ENCODE measurements at regions not wholly inside any gene's neighbourhood (a gene's known extent, or its start where the extent isn't known, plus 50 kb on each side); places are given as distances from the start of the nearest gene placed in this dataset.
"Not testable (repeated sequence)": the region's sequence is repeated elsewhere in the genome, so short reads cannot be mapped to it uniquely, and the experiment has no call there.

GRCh38 chr7:142500366-142500765 is 242.5 kb upstream of the PRSS58 start:
- Mint-ChIP-seq H3K27ac (peak overlapping the region; percentile 87 to 95), H3K4me1 (peaks cover 32% of the 10 kb centered on the region), H3K27me3 (no peaks in the 10 kb centered on the region), H3K4me3 (peak overlapping the region; percentile 57 to 69), H3K9me3 (no peaks in the 10 kb centered on the region)
- peak; percentile 44 for ATAC-seq
- no peak for DNase-seq

GRCh38 chr7:142499635-142500034 is 241.8 kb upstream of the PRSS58 start:
- H3K4me1 Mint-ChIP-seq, result peaks cover 38% of the 10 kb centered on the region
- no peaks in the 10 kb centered on the region for H3K27me3 Mint-ChIP-seq
- ATAC-seq (peak; percentile 61), DNase-seq (no peak)
- H3K9me3 Mint-ChIP-seq, result no peaks in the 10 kb centered on the region
- H3K4me3 Mint-ChIP-seq, result peak overlapping the region; percentile 57 to 69
- peak overlapping the region; percentile 74 to 77 for H3K27ac Mint-ChIP-seq

GRCh38 chr7:142498364-142498763 is 240.5 kb upstream of the PRSS58 start:
- Mint-ChIP-seq H3K27me3 (no peaks in the 10 kb centered on the region), H3K27ac (peak overlapping the region in 1 of 2 donors; percentile 58), H3K4me3 (no peak overlapping the region), H3K9me3 (no peaks in the 10 kb centered on the region), H3K4me1 (peaks cover 38% of the 10 kb centered on the region)
- no peak for DNase-seq
- no peak for ATAC-seq

- DNase-seq (no peak), ATAC-seq (peak; percentile 50)
- H3K9me3 Mint-ChIP-seq, result no peaks in the 10 kb centered on the region
- H3K4me1 Mint-ChIP-seq, result peaks cover 52% of the 10 kb centered on the region
- peak overlapping the region; percentile 13 to 55 for H3K4me3 Mint-ChIP-seq
- peak overlapping the region; percentile 29 to 86 for H3K27ac Mint-ChIP-seq
- H3K27me3 Mint-ChIP-seq, result no peaks in the 10 kb centered on the region
These were observed 238.7 kb upstream of the PRSS58 start for GRCh38 chr7:142496545-142496991.

GRCh38 chr7:142495879-142496278 is 238.0 kb upstream of the PRSS58 start:
- not testable (repeated sequence) for DNase-seq, H3K27me3 Mint-ChIP-seq, H3K9me3 Mint-ChIP-seq
- Mint-ChIP-seq H3K4me3 (peak overlapping the region in 1 of 2 donors; percentile 53), H3K4me1 (peaks cover 54% of the 10 kb centered on the region), H3K27ac (peak overlapping the region in 1 of 2 donors; percentile 80)
- ATAC-seq, result peak; percentile 46

- peak overlapping the region in 1 of 2 donors; percentile 80 for H3K27ac Mint-ChIP-seq
- not testable (repeated sequence) for DNase-seq, ATAC-seq
These were observed 237.4 kb upstream of the PRSS58 start for GRCh38 chr7:142495301-142495700.

GRCh38 chr7:142494021-142494420 is 236.2 kb upstream of the PRSS58 start:
- ATAC-seq (no peak), DNase-seq (no peak)
- H3K27ac Mint-ChIP-seq, result no peak overlapping the region
- H3K4me1 Mint-ChIP-seq, result peaks cover 37% of the 10 kb centered on the region
- H3K4me3 Mint-ChIP-seq, result no peak overlapping the region
- no peaks in the 10 kb centered on the region for H3K27me3 Mint-ChIP-seq
- no peaks in the 10 kb centered on the region for H3K9me3 Mint-ChIP-seq

More at GRCh38 chr7:142495301-142495700, 237.4 kb upstream of the PRSS58 start:
- not testable (repeated sequence) for H3K27me3 Mint-ChIP-seq, H3K9me3 Mint-ChIP-seq
- Mint-ChIP-seq H3K4me3 (peak overlapping the region in 1 of 2 donors; percentile 53), H3K4me1 (peaks cover 49% of the 10 kb centered on the region)

- no peak for DNase-seq
- peaks cover 26% of the 10 kb centered on the region for H3K4me1 Mint-ChIP-seq
These were observed 231.0 kb upstream of the PRSS58 start for GRCh38 chr7:142488842-142489241.

GRCh38 chr7:142488036-142488633 is 230.3 kb upstream of the PRSS58 start:
- ATAC-seq, result no peak
- H3K27ac Mint-ChIP-seq, result peak overlapping the region in 1 of 2 donors; percentile 7
- DNase-seq, result no peak
- H3K9me3 Mint-ChIP-seq, result no peaks in the 10 kb centered on the region
- no peaks in the 10 kb centered on the region for H3K27me3 Mint-ChIP-seq
- H3K4me1 Mint-ChIP-seq, result peaks cover 30% of the 10 kb centered on the region
- peak overlapping the region; percentile 10 to 28 for H3K4me3 Mint-ChIP-seq

More at GRCh38 chr7:142488842-142489241, 231.0 kb upstream of the PRSS58 start:
- Mint-ChIP-seq H3K4me3 (peak overlapping the region in 1 of 2 donors; percentile 10), H3K27me3 (no peaks in the 10 kb centered on the region), H3K27ac (peak overlapping the region; percentile 15 to 35), H3K9me3 (no peaks in the 10 kb centered on the region)
- no peak for ATAC-seq

GRCh38 chr7:142487565-142487964 is 229.7 kb upstream of the PRSS58 start:
- not testable (repeated sequence) for H3K4me3 Mint-ChIP-seq, ATAC-seq, H3K27me3 Mint-ChIP-seq, H3K9me3 Mint-ChIP-seq, DNase-seq, H3K27ac Mint-ChIP-seq
- peaks cover 32% of the 10 kb centered on the region for H3K4me1 Mint-ChIP-seq

GRCh38 chr7:142487124-142487523 is 229.3 kb upstream of the PRSS58 start:
- Mint-ChIP-seq H3K4me1 (peaks cover 32% of the 10 kb centered on the region), H3K9me3 (no peaks in the 10 kb centered on the region), H3K27ac (no peak overlapping the region), H3K4me3 (no peak overlapping the region), H3K27me3 (no peaks in the 10 kb centered on the region)
- DNase-seq (no peak), ATAC-seq (no peak)

GRCh38 chr7:142485617-142486226 is 227.9 kb upstream of the PRSS58 start:
- DNase-seq (peak in 1 of 2 donors; percentile 34), ATAC-seq (peak; percentile 56)
- H3K4me1 Mint-ChIP-seq, result peaks cover 36% of the 10 kb centered on the region
- H3K9me3 Mint-ChIP-seq, result no peaks in the 10 kb centered on the region
- H3K27me3 Mint-ChIP-seq, result no peaks in the 10 kb centered on the region
- H3K27ac Mint-ChIP-seq, result peak overlapping the region in 1 of 2 donors; percentile 30
- H3K4me3 Mint-ChIP-seq, result no peak overlapping the region

GRCh38 chr7:142483659-142484317 is 225.9 kb upstream of the PRSS58 start:
- no peak for ATAC-seq
- H3K27me3 Mint-ChIP-seq, result no peaks in the 10 kb centered on the region
- H3K4me1 Mint-ChIP-seq, result peaks cover 38% of the 10 kb centered on the region
- DNase-seq, result no peak
- H3K27ac Mint-ChIP-seq, result no peak overlapping the region
- no peaks in the 10 kb centered on the region for H3K9me3 Mint-ChIP-seq
- H3K4me3 Mint-ChIP-seq, result no peak overlapping the region

- Mint-ChIP-seq H3K9me3 (no peaks in the 10 kb centered on the region), H3K27ac (peak overlapping the region; percentile 28 to 91), H3K27me3 (no peaks in the 10 kb centered on the region), H3K4me3 (peak overlapping the region; percentile 52 to 59), H3K4me1 (peaks cover 45% of the 10 kb centered on the region)
- ATAC-seq (peak; percentile 87), DNase-seq (peak; percentile 52 to 65)
These were observed 225.2 kb upstream of the PRSS58 start for GRCh38 chr7:142482891-142483658.

GRCh38 chr7:142481548-142481947 is 223.7 kb upstream of the PRSS58 start:
- ATAC-seq (no peak), DNase-seq (no peak)
- H3K27me3 Mint-ChIP-seq, result no peaks in the 10 kb centered on the region
- H3K9me3 Mint-ChIP-seq, result no peaks in the 10 kb centered on the region
- H3K4me1 Mint-ChIP-seq, result peaks cover 59% of the 10 kb centered on the region
- H3K4me3 Mint-ChIP-seq, result no peak overlapping the region
- H3K27ac Mint-ChIP-seq, result peak overlapping the region; percentile 44 to 57
